UCSD-AML1 (cell line): ENCODE measurements at regions not wholly inside any gene's neighbourhood (a gene's known extent, or its start where the extent isn't known, plus 50 kb on each side); places are given as distances from the start of the nearest gene placed in this dataset.

Experiments
- DNase-seq: peaks from one replicate; lab custom pipeline; 2025; ENCODE audit not compliant: unreplicated experiment; lab: John Stamatoyannopoulos, UW

DNA sequence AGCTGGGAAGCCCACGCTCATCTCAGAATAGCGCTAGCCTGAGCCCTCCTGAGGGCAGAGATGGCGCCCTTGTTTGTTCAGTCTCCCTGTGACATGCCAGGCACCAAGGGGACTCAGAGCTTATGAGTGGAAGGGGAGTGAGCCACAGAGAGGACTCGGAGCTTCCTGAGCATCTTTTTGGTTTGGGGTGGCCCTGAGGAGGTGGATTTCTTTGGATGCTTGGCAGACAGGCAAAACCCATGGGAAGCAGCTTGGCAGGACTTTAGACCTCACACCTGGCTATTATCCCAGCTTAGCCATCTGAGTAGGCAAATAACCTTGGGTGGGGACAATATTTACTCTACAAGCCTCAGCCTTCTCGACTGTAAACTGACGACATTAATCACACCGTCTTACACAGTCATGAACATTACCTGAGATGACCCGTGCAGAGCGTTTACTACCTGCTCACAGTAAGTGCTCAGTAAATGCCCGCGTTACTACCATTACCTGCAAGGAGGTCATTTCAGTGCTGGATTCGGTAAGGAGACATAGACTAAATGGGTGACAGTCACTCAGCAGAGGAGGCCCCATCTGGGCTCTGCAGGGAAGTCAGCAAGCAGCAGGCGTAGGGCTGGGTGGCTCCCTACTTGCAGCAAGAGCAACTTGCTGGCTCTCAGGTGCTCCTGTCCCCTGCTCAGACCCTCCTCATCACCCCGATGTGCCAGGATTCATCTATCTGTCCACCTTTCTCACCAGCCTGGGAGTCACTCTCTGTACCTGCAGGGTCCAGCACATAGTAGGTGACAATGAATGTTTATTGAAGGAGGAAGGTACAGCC, 54.9 kb downstream of the KLHDC7A start:
- DNase-seq, result no peak

- no peak for DNase-seq
These were observed 55.6 kb downstream of the KLHDC7A start for GRCh38 chr1:18536356-18536755.

DNA sequence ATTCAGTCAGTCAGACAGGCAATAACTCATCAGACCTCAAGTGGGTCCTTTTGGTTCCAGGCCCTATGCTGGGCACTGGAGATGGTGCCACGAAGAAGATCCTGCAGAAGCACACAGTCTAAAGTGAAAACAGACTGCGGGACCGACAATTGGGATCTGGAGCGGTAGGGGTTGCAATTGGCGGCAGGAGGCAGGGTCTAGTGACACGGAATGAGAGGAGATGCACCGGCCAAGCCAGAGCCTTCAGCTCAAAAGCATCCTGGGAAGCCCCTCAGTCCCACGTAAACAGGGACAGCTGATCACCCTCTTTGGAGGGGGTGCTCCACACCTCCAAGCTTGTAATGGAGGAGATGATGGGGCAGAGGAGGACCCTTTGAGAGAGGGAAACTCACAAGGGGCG, 56.2 kb downstream of the KLHDC7A start:
- DNase-seq, result no peak

GRCh38 chr1:18537386-18538306, 56.9 kb downstream of the KLHDC7A start:
- no peak for DNase-seq

DNA sequence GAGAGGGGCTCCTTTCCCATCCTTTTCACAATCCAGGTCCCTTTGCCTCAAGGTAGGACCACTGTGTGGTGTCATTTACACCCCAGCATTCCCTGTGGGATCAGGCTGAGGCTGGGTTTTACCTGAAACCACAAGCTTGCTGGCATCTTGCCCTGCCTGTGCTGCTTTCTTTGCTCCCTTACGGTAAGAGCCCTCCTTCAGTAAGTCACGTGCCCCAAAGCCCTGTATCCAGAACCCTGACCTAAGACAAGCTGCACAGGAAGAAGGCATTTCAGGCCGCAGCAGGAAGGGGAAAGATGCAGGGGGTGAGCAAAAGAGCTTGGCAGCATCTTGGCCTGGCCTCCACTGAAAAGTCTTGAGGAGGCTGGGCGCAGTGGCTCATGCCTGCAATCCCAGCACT, 58.4 kb downstream of the KLHDC7A start:
- no peak for DNase-seq

GRCh38 chr1:18540136-18540765, 59.5 kb downstream of the KLHDC7A start:
- DNase-seq, result no peak

GRCh38 chr1:18541046-18541795, 60.5 kb downstream of the KLHDC7A start:
- no peak for DNase-seq

DNA sequence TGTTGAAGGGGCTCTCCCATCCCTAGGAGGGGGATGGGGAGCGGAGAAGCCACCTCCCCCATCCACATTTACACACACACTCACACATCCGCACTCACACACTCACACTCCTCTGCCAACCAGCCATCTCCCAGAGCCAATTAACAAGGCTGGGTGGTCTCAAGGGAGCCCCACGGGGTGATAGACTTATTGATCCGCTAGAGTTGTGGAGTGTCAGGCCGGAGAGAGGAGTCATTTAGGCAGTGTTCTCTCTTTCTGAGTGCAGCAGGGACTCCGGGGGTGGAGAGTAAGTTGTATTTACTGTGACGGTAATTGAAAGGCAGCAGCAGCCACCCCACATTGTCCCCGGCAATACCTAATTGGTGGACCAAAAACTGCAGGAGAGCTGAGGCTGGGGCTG, 61.6 kb downstream of the KLHDC7A start:
- DNase-seq, result no peak

DNA sequence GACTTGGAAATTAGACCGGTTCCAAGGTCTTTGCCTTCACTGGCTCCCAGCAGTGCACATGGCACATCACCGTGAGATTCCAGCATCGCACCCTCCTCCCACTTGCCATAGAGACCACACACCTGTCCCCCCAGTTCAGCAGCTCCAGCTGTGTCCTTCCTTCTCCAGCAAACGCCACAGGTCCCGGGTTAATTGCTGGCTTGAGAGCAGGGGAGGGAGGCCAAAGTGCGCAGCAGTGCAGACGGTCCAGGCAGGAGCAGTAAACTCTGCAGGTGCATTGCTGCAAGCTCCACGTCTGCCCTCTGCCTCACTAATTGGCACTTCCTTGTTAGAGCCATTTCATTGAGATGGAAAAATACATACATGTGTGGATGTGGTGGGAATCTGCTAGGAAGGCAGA, 65.3 kb downstream of the KLHDC7A start:
- DNase-seq, result no peak

DNA sequence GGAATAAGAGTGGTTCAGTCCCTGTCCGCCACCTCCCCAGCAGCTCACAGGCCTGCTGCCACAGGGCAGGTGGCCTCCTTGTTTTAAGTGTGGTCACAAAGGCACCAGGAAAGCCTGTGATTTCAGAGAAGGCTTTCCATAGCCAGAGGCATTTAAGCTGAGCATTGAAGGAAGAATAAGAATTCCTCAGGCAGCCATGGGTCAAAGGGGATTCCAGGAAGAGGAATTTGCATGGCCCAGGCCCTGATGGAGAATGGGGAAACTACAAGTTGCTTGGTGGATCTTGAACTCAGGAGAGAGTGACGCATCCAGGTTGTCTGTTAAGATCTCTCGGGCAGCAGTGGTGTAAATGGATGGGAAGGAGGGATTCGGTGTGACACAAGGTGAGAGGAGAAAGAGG, 66.7 kb downstream of the KLHDC7A start:
- no peak for DNase-seq

GRCh38 chr1:18548643-18549042, 67.9 kb downstream of the KLHDC7A start:
- no peak for DNase-seq

DNA sequence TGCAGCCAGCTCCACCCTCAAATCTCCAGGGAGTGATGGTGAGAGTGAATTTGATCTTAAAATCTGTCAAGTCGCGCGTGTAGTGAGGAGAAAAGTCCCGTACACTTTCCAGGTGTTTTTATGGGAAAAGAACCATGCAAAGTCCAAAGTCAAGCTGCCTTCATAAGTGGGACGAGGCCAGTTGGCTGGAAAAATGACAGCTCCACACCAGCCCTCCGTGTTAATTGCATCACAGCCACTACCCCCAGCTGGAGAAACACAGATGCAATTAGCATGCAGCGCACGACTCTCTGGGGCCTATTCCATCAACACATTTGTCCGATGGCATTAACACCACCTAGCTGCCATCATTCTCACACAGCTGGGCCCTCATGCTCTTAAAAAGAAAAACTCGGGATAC, 68.4 kb downstream of the KLHDC7A start:
- DNase-seq, result no peak

- DNase-seq, result no peak
These were observed 69.2 kb downstream of the KLHDC7A start for GRCh38 chr1:18549906-18550305.

DNA sequence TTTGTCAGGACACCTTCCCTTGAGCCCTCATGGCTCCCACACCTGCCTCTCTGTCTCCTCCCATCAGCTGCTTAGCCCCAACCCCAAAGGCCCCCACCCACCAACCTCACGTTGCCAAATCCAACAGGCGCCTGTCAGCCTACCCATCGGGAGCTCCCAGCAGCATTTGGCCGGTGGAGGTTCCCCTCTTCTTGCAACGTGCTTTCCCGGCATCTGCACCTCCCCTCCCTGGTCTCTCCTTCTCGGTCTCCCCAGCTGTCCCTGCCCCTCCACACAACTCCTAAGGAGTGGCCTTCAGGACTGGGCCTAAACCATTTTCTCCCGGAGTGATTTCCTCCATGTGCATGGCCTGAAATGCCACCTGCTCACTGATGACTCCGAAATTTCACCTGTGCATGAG, 71.9 kb downstream of the KLHDC7A start:
- no peak for DNase-seq

GRCh38 chr1:18553388-18553787, 72.7 kb downstream of the KLHDC7A start:
- no peak for DNase-seq

DNA sequence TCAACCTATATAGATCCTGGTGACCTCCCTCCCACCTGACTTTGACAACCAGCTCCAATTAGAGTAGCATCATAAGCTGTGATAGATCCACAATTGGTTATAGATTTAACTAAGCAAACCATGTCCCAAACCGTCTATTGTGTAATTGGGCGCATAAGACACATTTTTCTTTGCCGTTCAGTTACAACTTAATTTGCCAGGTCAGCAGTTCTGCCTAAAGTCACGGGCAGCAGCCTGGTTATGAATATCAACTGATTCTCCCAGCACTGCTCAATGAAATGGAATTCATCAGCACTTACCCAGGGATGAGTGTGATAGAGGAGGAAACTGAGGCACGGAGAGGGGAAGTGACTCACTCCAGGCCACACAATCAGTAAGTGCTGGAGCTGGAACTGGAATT, 73.4 kb downstream of the KLHDC7A start:
- DNase-seq, result no peak

- DNase-seq, result no peak
These were observed 73.9 kb downstream of the KLHDC7A start for GRCh38 chr1:18554597-18554996.

GRCh38 chr1:18555036-18555435, 74.3 kb downstream of the KLHDC7A start:
- DNase-seq, result no peak

DNA sequence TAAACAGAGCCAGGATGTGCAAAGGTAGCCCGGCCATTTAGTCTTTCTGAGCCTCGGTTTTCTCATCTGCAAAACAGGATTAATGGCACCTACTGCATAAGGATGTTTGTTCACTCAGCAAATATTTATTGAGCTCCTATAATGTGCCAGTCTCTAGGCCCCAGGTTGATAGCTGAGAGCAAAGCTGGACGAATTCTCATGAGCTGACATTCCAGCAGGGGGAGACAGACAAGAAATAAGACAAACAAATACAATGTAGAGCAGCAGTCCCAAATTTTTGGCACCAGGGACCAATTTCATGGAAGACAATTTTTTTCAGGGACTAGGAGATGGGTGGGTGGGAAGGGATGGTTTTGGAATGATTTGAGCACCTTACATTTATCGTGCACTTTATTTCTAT, 74.3 kb upstream of the PAX7 start:
- DNase-seq, result no peak

DNA sequence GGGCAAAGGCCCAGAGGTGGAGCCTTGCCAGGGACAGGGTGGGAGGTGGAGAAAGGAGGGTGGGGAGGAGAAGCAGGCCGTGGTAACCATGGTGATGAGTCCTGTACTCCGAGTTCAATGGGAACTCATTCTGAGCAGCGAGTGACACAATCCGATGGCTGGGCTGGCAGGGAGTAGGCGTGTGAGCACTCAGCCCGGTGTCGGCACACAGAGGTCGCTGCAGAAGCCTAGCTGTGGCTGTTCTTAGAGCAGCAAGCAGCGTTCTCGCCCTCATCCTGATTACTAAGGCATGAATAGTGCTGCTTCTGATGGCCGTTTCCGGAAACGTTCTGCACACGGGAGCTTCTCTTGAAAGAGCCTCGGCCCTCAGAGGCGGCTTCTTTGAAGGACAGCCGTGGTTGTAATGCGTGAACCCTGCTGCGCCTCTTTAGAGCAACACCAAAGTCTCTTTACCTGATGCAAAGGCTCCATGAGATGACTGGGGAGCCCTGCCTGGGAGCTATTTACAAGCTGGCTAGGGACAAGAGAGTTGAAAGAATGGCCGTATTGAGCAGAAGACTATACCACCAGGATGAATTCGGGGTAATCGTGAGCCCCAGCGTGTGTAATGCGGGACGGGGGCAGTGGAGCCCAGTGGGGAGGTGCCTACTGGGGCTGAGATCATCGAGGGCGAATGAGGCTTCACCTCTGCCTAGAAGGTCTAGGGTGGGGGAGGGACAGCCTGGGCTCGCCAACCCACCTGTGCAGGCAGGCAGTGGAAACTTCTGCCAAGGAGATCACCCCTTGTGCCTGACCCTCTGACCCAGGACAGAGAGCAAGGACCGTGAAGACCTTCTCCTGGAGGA, 72.8 kb upstream of the PAX7 start:
- DNase-seq, result no peak
